ENCODE measurements at regions not wholly inside any gene's neighbourhood (a gene's known extent, or its start where the extent isn't known, plus 50 kb on each side); places are given as distances from the start of the nearest gene placed in this dataset.
"Not testable (repeated sequence)": the region's sequence is repeated elsewhere in the genome, so short reads cannot be mapped to it uniquely, and the experiment has no call there.

- H3K4me1 ChIP-seq (ENCODE audit: control extremely low read depth in 1 of 4, control insufficient read depth in 4 of 4, insufficient read depth in 4 of 4, low read length in 3 of 4); H3K27ac ChIP-seq (ENCODE audit: insufficient read depth in 1 of 2, low read depth in 1 of 2, low read length in 2 of 2, poor library complexity in 1 of 2, severe bottlenecking in 2 of 2); H3K4me3 ChIP-seq (ENCODE audit: control insufficient read depth in 1 of 7, extremely low read depth in 1 of 7, insufficient read depth in 4 of 7, low read depth in 2 of 7, low read length in 6 of 7); CTCF ChIA-PET; H3K36me3 ChIP-seq (ENCODE audit: control insufficient read depth in 4 of 4, insufficient read depth in 4 of 4, low read length in 3 of 4); H3K27me3 ChIP-seq (replicated peaks in 2 of 5; ENCODE audit: control insufficient read depth in 4 of 5, insufficient read depth in 5 of 5, low read length in 4 of 5); DNase-seq; POLR2A ChIA-PET: not testable (repeated sequence)
- no CpG with 5 or more reads among the region's 1 CpG for WGBS (ENCODE audit: insufficient coverage)
- peaks cover 0 to 10% (median 3%) of the 10 kb centered on the region in 5 experiments for H3K9me3 ChIP-seq (ENCODE audit: control extremely low read depth in 1 of 5, control insufficient read depth in 4 of 5, insufficient read depth in 2 of 5, low read depth in 1 of 5, low read length in 4 of 5)
Observed at GRCh38 chr15:55077052-55077451, 119.7 kb downstream of the RSL24D1 start.

GRCh38 chr15:55074431-55074830 is 122.3 kb downstream of the RSL24D1 start:
- Histone ChIP-seq H3K9me3 (ENCODE audit: control extremely low read depth in 1 of 5, control insufficient read depth in 4 of 5, insufficient read depth in 2 of 5, low read depth in 1 of 5, low read length in 4 of 5) (peaks cover 0 to 10% (median 3%) of the 10 kb centered on the region in 5 experiments), H3K36me3 (ENCODE audit: control insufficient read depth in 4 of 4, insufficient read depth in 4 of 4, low read length in 3 of 4) (no peaks in the 10 kb centered on the region), H3K27me3 (replicated peaks in 2 of 5; ENCODE audit: control insufficient read depth in 4 of 5, insufficient read depth in 5 of 5, low read length in 4 of 5) (no peaks in the 10 kb centered on the region), H3K27ac (ENCODE audit: insufficient read depth in 1 of 2, low read depth in 1 of 2, low read length in 2 of 2, poor library complexity in 1 of 2, severe bottlenecking in 2 of 2) (no peak overlapping the region), H3K4me3 (ENCODE audit: control insufficient read depth in 1 of 7, extremely low read depth in 1 of 7, insufficient read depth in 4 of 7, low read depth in 2 of 7, low read length in 6 of 7) (no peak overlapping the region), H3K4me1 (ENCODE audit: control extremely low read depth in 1 of 4, control insufficient read depth in 4 of 4, insufficient read depth in 4 of 4, low read length in 3 of 4) (no peaks in the 10 kb centered on the region)
- ChIA-PET POLR2A (no interaction called here), CTCF (no interaction called here)
- DNase-seq: no peak
- WGBS (ENCODE audit: insufficient coverage): 100% methylated on average over 2 of the region's 6 CpGs

- H3K27ac ChIP-seq (ENCODE audit: insufficient read depth in 1 of 2, low read depth in 1 of 2, low read length in 2 of 2, poor library complexity in 1 of 2, severe bottlenecking in 2 of 2); H3K9me3 ChIP-seq (ENCODE audit: control extremely low read depth in 1 of 5, control insufficient read depth in 4 of 5, insufficient read depth in 2 of 5, low read depth in 1 of 5, low read length in 4 of 5); CTCF ChIA-PET; H3K27me3 ChIP-seq (replicated peaks in 2 of 5; ENCODE audit: control insufficient read depth in 4 of 5, insufficient read depth in 5 of 5, low read length in 4 of 5); H3K4me1 ChIP-seq (ENCODE audit: control extremely low read depth in 1 of 4, control insufficient read depth in 4 of 4, insufficient read depth in 4 of 4, low read length in 3 of 4); POLR2A ChIA-PET; DNase-seq; H3K36me3 ChIP-seq (ENCODE audit: control insufficient read depth in 4 of 4, insufficient read depth in 4 of 4, low read length in 3 of 4); H3K4me3 ChIP-seq (ENCODE audit: control insufficient read depth in 1 of 7, extremely low read depth in 1 of 7, insufficient read depth in 4 of 7, low read depth in 2 of 7, low read length in 6 of 7): not testable (repeated sequence)
- 100% methylated on average over 4 of the region's 20 CpGs for WGBS (ENCODE audit: insufficient coverage)
Observed at GRCh38 chr15:55063970-55064369, 132.8 kb downstream of the RSL24D1 start.

DNA sequence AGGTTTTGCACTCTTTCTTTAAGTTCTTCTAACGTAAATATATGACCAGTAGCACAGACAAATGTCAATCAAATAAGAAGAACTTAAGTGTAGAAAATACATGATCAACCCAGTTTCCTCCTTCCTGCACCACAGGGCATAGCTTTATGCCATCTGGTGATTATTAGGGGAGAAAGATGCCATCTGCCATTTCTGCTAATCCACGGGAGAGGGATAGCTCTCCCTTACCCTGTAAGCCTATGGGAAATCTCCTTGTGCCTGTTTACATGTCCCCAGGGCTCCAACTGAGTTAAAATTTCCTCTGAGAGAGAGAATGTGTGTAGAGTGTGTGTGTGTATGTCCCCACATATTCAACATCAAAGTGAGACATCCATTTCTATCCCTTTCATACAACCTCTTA is 135.9 kb downstream of the RSL24D1 start:
- no peak for DNase-seq
- CTCF ChIA-PET: no interaction called here
- Histone ChIP-seq H3K9me3 (ENCODE audit: control extremely low read depth in 1 of 5, control insufficient read depth in 4 of 5, insufficient read depth in 2 of 5, low read depth in 1 of 5, low read length in 4 of 5) (no peaks in the 10 kb centered on the region), H3K4me1 (ENCODE audit: control extremely low read depth in 1 of 4, control insufficient read depth in 4 of 4, insufficient read depth in 4 of 4, low read length in 3 of 4) (no peaks in the 10 kb centered on the region), H3K36me3 (ENCODE audit: control insufficient read depth in 4 of 4, insufficient read depth in 4 of 4, low read length in 3 of 4) (no peaks in the 10 kb centered on the region), H3K27me3 (replicated peaks in 2 of 5; ENCODE audit: control insufficient read depth in 4 of 5, insufficient read depth in 5 of 5, low read length in 4 of 5) (no peaks in the 10 kb centered on the region), H3K27ac (ENCODE audit: insufficient read depth in 1 of 2, low read depth in 1 of 2, low read length in 2 of 2, poor library complexity in 1 of 2, severe bottlenecking in 2 of 2) (no peak overlapping the region), H3K4me3 (ENCODE audit: control insufficient read depth in 1 of 7, extremely low read depth in 1 of 7, insufficient read depth in 4 of 7, low read depth in 2 of 7, low read length in 6 of 7) (no peak overlapping the region)
- POLR2A ChIA-PET: no interaction called here
- WGBS (ENCODE audit: insufficient coverage): no CpG with 5 or more reads among the region's 2 CpGs

GRCh38 chr15:55056500-55056899 is 140.2 kb downstream of the RSL24D1 start:
- Histone ChIP-seq H3K36me3 (ENCODE audit: control insufficient read depth in 4 of 4, insufficient read depth in 4 of 4, low read length in 3 of 4) (no peaks in the 10 kb centered on the region), H3K4me1 (ENCODE audit: control extremely low read depth in 1 of 4, control insufficient read depth in 4 of 4, insufficient read depth in 4 of 4, low read length in 3 of 4) (no peaks in the 10 kb centered on the region), H3K27ac (ENCODE audit: insufficient read depth in 1 of 2, low read depth in 1 of 2, low read length in 2 of 2, poor library complexity in 1 of 2, severe bottlenecking in 2 of 2) (no peak overlapping the region), H3K27me3 (replicated peaks in 2 of 5; ENCODE audit: control insufficient read depth in 4 of 5, insufficient read depth in 5 of 5, low read length in 4 of 5) (no peaks in the 10 kb centered on the region), H3K4me3 (ENCODE audit: control insufficient read depth in 1 of 7, extremely low read depth in 1 of 7, insufficient read depth in 4 of 7, low read depth in 2 of 7, low read length in 6 of 7) (no peak overlapping the region), H3K9me3 (ENCODE audit: control extremely low read depth in 1 of 5, control insufficient read depth in 4 of 5, insufficient read depth in 2 of 5, low read depth in 1 of 5, low read length in 4 of 5) (no peaks in the 10 kb centered on the region)
- WGBS (ENCODE audit: insufficient coverage): 94% methylated on average over 3 of the region's 3 CpGs
- no peak for DNase-seq
- ChIA-PET CTCF (no interaction called here), POLR2A (no interaction called here)

DNA sequence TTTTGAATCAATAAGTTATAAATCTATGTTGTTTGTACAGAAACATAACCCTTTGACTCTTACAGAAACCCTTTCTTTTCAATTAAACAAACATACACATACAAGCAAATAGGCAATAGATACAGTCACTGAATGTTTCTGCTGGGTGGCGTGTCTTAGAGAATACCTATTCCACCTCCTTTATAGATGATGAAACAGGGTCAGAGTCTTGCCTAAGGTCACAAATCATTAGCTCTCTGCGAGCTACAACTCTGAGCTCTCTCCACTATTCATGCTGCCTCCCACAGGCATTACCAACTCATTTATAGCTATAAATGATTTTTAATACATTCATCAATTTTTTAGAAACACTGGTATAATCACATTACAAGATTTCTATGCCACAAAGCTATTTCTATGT is 152.6 kb downstream of the RSL24D1 start:
- Histone ChIP-seq H3K27ac (ENCODE audit: insufficient read depth in 1 of 2, low read depth in 1 of 2, low read length in 2 of 2, poor library complexity in 1 of 2, severe bottlenecking in 2 of 2) (no peak overlapping the region), H3K27me3 (replicated peaks in 2 of 5; ENCODE audit: control insufficient read depth in 4 of 5, insufficient read depth in 5 of 5, low read length in 4 of 5) (no peaks in the 10 kb centered on the region), H3K36me3 (ENCODE audit: control insufficient read depth in 4 of 4, insufficient read depth in 4 of 4, low read length in 3 of 4) (no peaks in the 10 kb centered on the region), H3K4me3 (ENCODE audit: control insufficient read depth in 1 of 7, extremely low read depth in 1 of 7, insufficient read depth in 4 of 7, low read depth in 2 of 7, low read length in 6 of 7) (no peak overlapping the region), H3K9me3 (ENCODE audit: control extremely low read depth in 1 of 5, control insufficient read depth in 4 of 5, insufficient read depth in 2 of 5, low read depth in 1 of 5, low read length in 4 of 5) (no peaks in the 10 kb centered on the region), H3K4me1 (ENCODE audit: control extremely low read depth in 1 of 4, control insufficient read depth in 4 of 4, insufficient read depth in 4 of 4, low read length in 3 of 4) (no peaks in the 10 kb centered on the region)
- WGBS (ENCODE audit: insufficient coverage): 89% methylated on average over 1 of the region's 2 CpGs
- ChIA-PET POLR2A (no interaction called here), CTCF (no interaction called here)
- no peak for DNase-seq

GRCh38 chr15:55037071-55037470 is 159.7 kb downstream of the RSL24D1 start:
- Histone ChIP-seq H3K27ac (ENCODE audit: insufficient read depth in 1 of 2, low read depth in 1 of 2, low read length in 2 of 2, poor library complexity in 1 of 2, severe bottlenecking in 2 of 2) (no peak overlapping the region), H3K4me3 (ENCODE audit: control insufficient read depth in 1 of 7, extremely low read depth in 1 of 7, insufficient read depth in 4 of 7, low read depth in 2 of 7, low read length in 6 of 7) (no peak overlapping the region), H3K9me3 (ENCODE audit: control extremely low read depth in 1 of 5, control insufficient read depth in 4 of 5, insufficient read depth in 2 of 5, low read depth in 1 of 5, low read length in 4 of 5) (no peaks in the 10 kb centered on the region), H3K27me3 (replicated peaks in 2 of 5; ENCODE audit: control insufficient read depth in 4 of 5, insufficient read depth in 5 of 5, low read length in 4 of 5) (no peaks in the 10 kb centered on the region), H3K4me1 (ENCODE audit: control extremely low read depth in 1 of 4, control insufficient read depth in 4 of 4, insufficient read depth in 4 of 4, low read length in 3 of 4) (no peaks in the 10 kb centered on the region), H3K36me3 (ENCODE audit: control insufficient read depth in 4 of 4, insufficient read depth in 4 of 4, low read length in 3 of 4) (no peaks in the 10 kb centered on the region)
- WGBS (ENCODE audit: insufficient coverage): 0% methylated on average over 1 of the region's 1 CpG
- ChIA-PET CTCF (no interaction called here), POLR2A (no interaction called here)
- no peak for DNase-seq

DNA sequence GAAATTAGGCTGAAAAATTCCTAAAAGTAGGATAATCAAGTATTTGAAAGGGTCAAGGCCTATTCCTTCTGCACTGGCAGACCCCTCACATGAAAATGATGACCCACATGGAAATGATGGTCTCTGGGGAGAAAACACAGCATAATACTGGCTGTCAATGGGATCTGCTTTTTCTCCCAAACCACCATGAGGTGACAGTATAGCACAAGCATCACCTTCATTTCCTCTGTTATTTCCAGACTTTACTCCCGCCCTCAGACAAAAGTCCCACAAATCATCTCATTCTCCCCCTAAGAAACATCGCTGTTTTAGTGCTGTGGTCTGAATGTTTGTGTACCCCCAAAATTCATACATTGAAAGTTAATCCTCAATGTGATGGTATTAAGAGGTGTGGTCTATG is 161.0 kb downstream of the RSL24D1 start:
- Histone ChIP-seq H3K27ac (ENCODE audit: insufficient read depth in 1 of 2, low read depth in 1 of 2, low read length in 2 of 2, poor library complexity in 1 of 2, severe bottlenecking in 2 of 2) (no peak overlapping the region), H3K4me3 (ENCODE audit: control insufficient read depth in 1 of 7, extremely low read depth in 1 of 7, insufficient read depth in 4 of 7, low read depth in 2 of 7, low read length in 6 of 7) (no peak overlapping the region), H3K4me1 (ENCODE audit: control extremely low read depth in 1 of 4, control insufficient read depth in 4 of 4, insufficient read depth in 4 of 4, low read length in 3 of 4) (no peaks in the 10 kb centered on the region), H3K27me3 (replicated peaks in 2 of 5; ENCODE audit: control insufficient read depth in 4 of 5, insufficient read depth in 5 of 5, low read length in 4 of 5) (no peaks in the 10 kb centered on the region), H3K36me3 (ENCODE audit: control insufficient read depth in 4 of 4, insufficient read depth in 4 of 4, low read length in 3 of 4) (no peaks in the 10 kb centered on the region), H3K9me3 (ENCODE audit: control extremely low read depth in 1 of 5, control insufficient read depth in 4 of 5, insufficient read depth in 2 of 5, low read depth in 1 of 5, low read length in 4 of 5) (no peaks in the 10 kb centered on the region)
- POLR2A ChIA-PET: no interaction called here
- no peak for DNase-seq
- WGBS (ENCODE audit: insufficient coverage): no CpG with 5 or more reads among the region's 2 CpGs
- CTCF ChIA-PET: no interaction called here
